H1 (cell line): ENCODE measurements at regions not wholly inside any gene's neighbourhood (a gene's known extent, or its start where the extent isn't known, plus 50 kb on each side); places are given as distances from the start of the nearest gene placed in this dataset.
A peak's percentile ranks its signal among the peaks of the same experiment; 100 is the strongest.

ENCODE experiments used
- CTCF ChIA-PET: fragments of 300-600 bp; sonication (Branson Sonifier 250); formaldehyde crosslinking; loops from one replicate; lab custom pipeline; 2021; ENCODE audit not compliant: partially characterized antibody; lab: Charles Lee
- POLR2A ChIA-PET: fragments of 300-600 bp; sonication (Branson Sonifier 250); formaldehyde crosslinking; loops from one replicate; lab custom pipeline; 2021; ENCODE audit warnings: inconsistent platforms; ENCODE audit not compliant: partially characterized antibody; lab: Charles Lee
- DNase-seq, 2 experiments: peaks; one replicate each; pipeline versions ENCODE4 v3.0.0 to v3.0.0-alpha.2; 2010 to 2022; ENCODE audit warnings: low spot score in 2 of 2, low read depth in 1 of 2, mixed read lengths in 1 of 2
- FAIRE-seq: peaks from 2 replicates; lab custom pipeline; 2011; peaks lifted over from hg19 to GRCh38; lab: Jason Lieb, UNC
- H2AFZ ChIP-seq: 2 replicates; pipeline ENCODE4 v1.8.1; 2012; ENCODE audit warnings: low read length, inconsistent platforms
- H2AK5ac ChIP-seq: 2 replicates; pipeline ENCODE4 v1.6.1; 2013; ENCODE audit warnings: low read depth, low read length
- H2BK120ac ChIP-seq: replicated peaks from 2 replicates; pipeline ENCODE3; 2013; ENCODE audit warnings: low read depth, low read length, inconsistent platforms
- H2BK12ac ChIP-seq: 2 replicates; pipeline ENCODE4 v1.6.1; 2013; ENCODE audit warnings: low read depth, low read length
- H2BK15ac ChIP-seq: 2 replicates; pipeline ENCODE4 v1.6.1; 2013; ENCODE audit warnings: low read length
- H2BK20ac ChIP-seq: 2 replicates; pipeline ENCODE4 v1.6.1; 2013; ENCODE audit warnings: low read length
- H2BK5ac ChIP-seq: 2 replicates; pipeline ENCODE4 v1.6.1; 2013; ENCODE audit warnings: low read depth, low read length
- H3K14ac ChIP-seq: 2 replicates; pipeline ENCODE4 v1.6.1; 2013; ENCODE audit warnings: inconsistent platforms; ENCODE audit not compliant: insufficient read length
- H3K18ac ChIP-seq: 2 replicates; pipeline ENCODE4 v1.6.1; 2013; ENCODE audit warnings: low read length; ENCODE audit errors: extremely low read depth
- H3K23ac ChIP-seq: 2 replicates; pipeline ENCODE4 v1.6.1; 2013; ENCODE audit warnings: inconsistent platforms; ENCODE audit not compliant: insufficient read length
- H3K23me2 ChIP-seq: 2 replicates; pipeline ENCODE4 v1.6.1; 2013; ENCODE audit warnings: low read depth, low read length
- H3K27ac ChIP-seq: 2 replicates; pipeline ENCODE4 v1.6.1; 2011; ENCODE audit warnings: low read depth, low read length, inconsistent platforms
- H3K27me3 ChIP-seq, 4 experiments: replicated peaks in 1 of 4; 1 replicate in 1 of 4; 2 replicates in 3 of 4; pipeline versions ENCODE4 v1.6.1 to v1.8.1; 2011 to 2013; ENCODE audit warnings: low read length in 3 of 4, mild to moderate bottlenecking in 3 of 4, inconsistent platforms in 2 of 4, mixed read lengths in 2 of 4, moderate library complexity in 1 of 4; ENCODE audit not compliant: control insufficient read depth in 3 of 4, insufficient read depth in 3 of 4; ENCODE audit errors: extremely low read depth in 1 of 4
- H3K36me3 ChIP-seq, 4 experiments: 2 replicates each; pipeline versions ENCODE4 v1.6.1 to v1.8.1; 2011 to 2013; ENCODE audit warnings: mild to moderate bottlenecking in 4 of 4, low read length in 3 of 4, moderate library complexity in 2 of 4, control low read depth in 1 of 4, inconsistent platforms in 1 of 4; ENCODE audit not compliant: insufficient read depth in 4 of 4, control insufficient read depth in 2 of 4
- H3K4ac ChIP-seq: replicated peaks from 2 replicates; pipeline ENCODE3; 2013; ENCODE audit warnings: low read length, low read depth, mixed read lengths, inconsistent platforms; ENCODE audit not compliant: insufficient read length
- H3K4me1 ChIP-seq, 4 experiments: replicated peaks in 1 of 4; 1 replicate in 1 of 4; 2 replicates in 3 of 4; pipeline versions ENCODE4 v1.6.1 to v1.8.1; 2011 to 2013; ENCODE audit warnings: low read length in 3 of 4, inconsistent platforms in 2 of 4, mixed read lengths in 1 of 4; ENCODE audit not compliant: insufficient read depth in 4 of 4, control insufficient read depth in 3 of 4
- H3K4me2 ChIP-seq, 2 experiments: 2 replicates each; pipeline versions ENCODE4 v1.6.1 to v1.8.1; 2011 to 2013; ENCODE audit warnings: low read depth in 2 of 2, low read length in 2 of 2, control low read depth in 1 of 2, inconsistent platforms in 1 of 2, mild to moderate bottlenecking in 1 of 2; ENCODE audit not compliant: insufficient read depth in 1 of 2
- H3K4me3 ChIP-seq, 4 experiments: fragments of 200-600, 300-600 bp in 1 of 4; sonication (generic), shearing (Covaris generic), sonication (Bioruptor Twin) in 1 of 4; 2 replicates each; pipeline versions ENCODE4 v1.5.1 to v1.8.1; 2011 to 2016; ENCODE audit warnings: low read length in 4 of 4, low read depth in 3 of 4, control low read depth in 2 of 4, inconsistent platforms in 2 of 4, mild to moderate bottlenecking in 2 of 4, mixed read lengths in 1 of 4, moderate library complexity in 1 of 4; ENCODE audit not compliant: insufficient read depth in 2 of 4; ENCODE audit errors: extremely low read depth in 1 of 4
- H3K56ac ChIP-seq: replicated peaks from 2 replicates; pipeline ENCODE3; 2013; ENCODE audit warnings: low read depth, mild to moderate bottlenecking, mixed read lengths, low read length, inconsistent platforms; ENCODE audit not compliant: insufficient read length
- H3K79me1 ChIP-seq: 2 replicates; pipeline ENCODE4 v1.6.1; 2013; ENCODE audit warnings: low read depth, low read length, control low read depth
- H3K79me2 ChIP-seq, 2 experiments: 2 replicates each; pipeline versions ENCODE4 v1.6.1 to v1.8.1; 2012 to 2013; ENCODE audit warnings: low read length in 2 of 2, mild to moderate bottlenecking in 2 of 2, inconsistent platforms in 1 of 2; ENCODE audit not compliant: insufficient read depth in 2 of 2, control insufficient read depth in 1 of 2
- H3K9ac ChIP-seq, 4 experiments: replicated peaks in 1 of 4; 1 replicate in 1 of 4; 2 replicates in 3 of 4; pipeline versions ENCODE4 v1.6.1 to v1.8.1; 2011 to 2013; ENCODE audit warnings: low read depth in 3 of 4, low read length in 3 of 4, control low read depth in 2 of 4, mild to moderate bottlenecking in 2 of 4, moderate library complexity in 2 of 4, inconsistent platforms in 1 of 4; ENCODE audit errors: extremely low read depth in 1 of 4
- H3K9me3 ChIP-seq, 2 experiments: 2 replicates each; pipeline versions ENCODE4 v1.6.1 to v1.8.1; 2012 to 2013; ENCODE audit warnings: mild to moderate bottlenecking in 2 of 2, moderate library complexity in 2 of 2, control low read depth in 1 of 2, inconsistent platforms in 1 of 2, low read depth in 1 of 2, low read length in 1 of 2, mixed read lengths in 1 of 2; ENCODE audit not compliant: insufficient read depth in 2 of 2
- H4K20me1 ChIP-seq, 2 experiments: replicated peaks in 1 of 2; 2 replicates each; pipeline versions ENCODE3 to v1.8.1; 2011 to 2013; ENCODE audit warnings: inconsistent platforms in 2 of 2, low read length in 2 of 2, mild to moderate bottlenecking in 1 of 2; ENCODE audit not compliant: insufficient read depth in 2 of 2, control insufficient read depth in 1 of 2
- H4K5ac ChIP-seq: 2 replicates; pipeline ENCODE4 v1.6.1; 2013; ENCODE audit warnings: low read length, low read depth, mixed read lengths, inconsistent platforms; ENCODE audit not compliant: insufficient read length
- H4K8ac ChIP-seq: 2 replicates; pipeline ENCODE4 v1.8.0; 2013; ENCODE audit warnings: mild to moderate bottlenecking, moderate library complexity, low read length, inconsistent platforms; ENCODE audit not compliant: insufficient read depth; ENCODE audit errors: extremely low read depth
- H4K91ac ChIP-seq: replicated peaks from 2 replicates; pipeline ENCODE3; 2013; ENCODE audit warnings: low read length, mixed read lengths, inconsistent platforms; ENCODE audit not compliant: insufficient read length
- CREB1 ChIP-seq: IDR thresholded peaks from 2 replicates; pipeline ENCODE4 v1.6.1; 2012; ENCODE audit warnings: inconsistent platforms
- EZH2 ChIP-seq: fragments of 200-600 bp; sonication (generic); IDR thresholded peaks from 2 replicates; pipeline ENCODE4 v1.7.1; 2012; ENCODE audit warnings: low read depth, mild to moderate bottlenecking, moderate library complexity, low read length, inconsistent platforms; ENCODE audit not compliant: severe bottlenecking
- KDM1A ChIP-seq: fragments of 200-600, 300-600 bp; sonication (generic); IDR thresholded peaks from 2 replicates; pipeline ENCODE4 v1.7.1; 2016; ENCODE audit warnings: mild to moderate bottlenecking, low read length, borderline replicate concordance
- KDM5A ChIP-seq: fragments of 200-600 bp; IDR thresholded peaks from 2 replicates; pipeline ENCODE4 v1.7.1; 2012; ENCODE audit warnings: mild to moderate bottlenecking, low read length, inconsistent platforms, mixed read lengths
- PHF8 ChIP-seq: fragments of 200-600 bp; sonication (generic); conservative IDR thresholded peaks from 2 replicates; pipeline ENCODE4 v1.7.1; 2012; ENCODE audit warnings: low read depth, mild to moderate bottlenecking, inconsistent platforms, low read length, moderate library complexity
- RBBP5 ChIP-seq: IDR thresholded peaks from 2 replicates; pipeline ENCODE4 v1.7.1; 2012; ENCODE audit warnings: low read depth, mild to moderate bottlenecking, inconsistent platforms, low read length, moderate library complexity, borderline replicate concordance
- RFX5 ChIP-seq: IDR thresholded peaks from 2 replicates; pipeline ENCODE4 v1.6.1; 2011; ENCODE audit warnings: low read depth, low read length, improper control_type of control experiment, borderline replicate concordance
- SIN3A ChIP-seq, 2 experiments: IDR thresholded peaks in 1 of 2; conservative IDR thresholded peaks in 1 of 2; 2 replicates each; pipeline ENCODE4 v1.6.1; 2011 to 2012; ENCODE audit warnings: low read length in 2 of 2, improper control_type of control experiment in 1 of 2, low read depth in 1 of 2, mild to moderate bottlenecking in 1 of 2
- TCF12 ChIP-seq: IDR thresholded peaks from 2 replicates; pipeline ENCODE4 v1.6.1; 2011; ENCODE audit warnings: low read depth, mild to moderate bottlenecking, low read length
- USF2 ChIP-seq: IDR thresholded peaks from 2 replicates; pipeline ENCODE4 v1.6.1; 2011; ENCODE audit warnings: low read length, improper control_type of control experiment
- WGBS, 2 experiments: shearing (Covaris generic) in 1 of 2; methylation state at CpG; one replicate each; pipeline versions ENCODE4 v1.1.6 to v1.1.7; 2013 to 2015; ENCODE audit warnings: low lambda C conversion rate in 2 of 2, mixed read lengths in 2 of 2, inconsistent platforms in 1 of 2, low coverage in 1 of 2, missing lambda C conversion rate in 1 of 2; ENCODE audit not compliant: insufficient replicate concordance in 2 of 2, insufficient coverage in 1 of 2, insufficient read length in 1 of 2; ENCODE audit errors: extremely low coverage in 1 of 2, missing lambda C conversion rate in 1 of 2; 5-methylcytosine and 5-hydroxymethylcytosine counted together

- no peaks in the 10 kb centered on the region for H3K36me3 ChIP-seq
- H2BK5ac ChIP-seq = no peak overlapping the region
- no peak overlapping the region for H3K14ac ChIP-seq
- ChIA-PET CTCF (interaction anchor here (1.2 to 1.4 kb wide), 2 partner anchors 11 to 280 kb away, joined by 3 read pairs; no protein-coding TSS in a partner anchor), POLR2A (no interaction called here)
- 79% methylated on average over 23 of the region's 23 CpGs; no CpG with 5 or more reads in 1 of the 2 experiments for WGBS, 2 experiments
- H4K20me1 ChIP-seq = no peaks in the 10 kb centered on the region
- H3K79me2 ChIP-seq = no peaks in the 10 kb centered on the region
- DNase-seq (no peak), FAIRE-seq (no peak)
- H3K23me2 ChIP-seq = no peaks in the 10 kb centered on the region; the same call in 1 of the 2 replicates
- H3K56ac ChIP-seq = no peak overlapping the region
- no peak overlapping the region for H2AK5ac ChIP-seq
- no peak overlapping the region for H2BK12ac ChIP-seq
- H3K79me1 ChIP-seq = no peaks in the 10 kb centered on the region
- H4K91ac ChIP-seq = no peak overlapping the region
- no peak overlapping the region; the same call in 1 of the 2 replicates for H3K18ac ChIP-seq
- H3K27ac ChIP-seq = no peak overlapping the region
- H3K23ac ChIP-seq = no peak overlapping the region
- H2BK120ac ChIP-seq = no peak overlapping the region
- no peaks in the 10 kb centered on the region for H3K9me3 ChIP-seq
- no peak overlapping the region for H3K4me3 ChIP-seq
- no peak overlapping the region for H3K4me2 ChIP-seq
- 0 out of 2 replicates have a peak overlapping the region, but pooled peaks have one; percentile 32 for H2BK20ac ChIP-seq
- H3K4ac ChIP-seq = no peak overlapping the region
- H3K27me3 ChIP-seq = no peaks in the 10 kb centered on the region; a peak in 2 of 7 replicates
- no peak overlapping the region for H4K5ac ChIP-seq
- no peak overlapping the region for H3K9ac ChIP-seq
- no peak overlapping the region for H2AFZ ChIP-seq
- no peak overlapping the region; the same call in 1 of the 2 replicates for H4K8ac ChIP-seq
- peaks cover 5 to 29% (median 14%) of the 10 kb centered on the region in 4 experiments for H3K4me1 ChIP-seq
- no peak overlapping the region for H2BK15ac ChIP-seq
- TF ChIP-seq EZH2 = no peak
- TF ChIP-seq PHF8 = no peak
- TF ChIP-seq RFX5 = no peak
- TF ChIP-seq USF2 = no peak
- no peak for TF ChIP-seq RBBP5
- no peak for TF ChIP-seq TCF12
- no peak for TF ChIP-seq KDM5A
- no peak for TF ChIP-seq SIN3A (conservative IDR thresholded peaks at IDR 0.05 in 1 of 2, IDR thresholded peaks at IDR 0.05 in 1 of 2; ENCODE audit: low read depth in 1 of 2, low read length in 2 of 2)
- no peak for TF ChIP-seq KDM1A
- no peak for TF ChIP-seq CREB1
These were observed 257.9 kb downstream of the SOX9 start for GRCh38 chr17:72378414-72379390.
